HG03460 (cell line): ENCODE measurements at regions not wholly inside any gene's neighbourhood (a gene's known extent, or its start where the extent isn't known, plus 50 kb on each side); places are given as distances from the start of the nearest gene placed in this dataset.

Source experiments
- ATAC-seq: cut with Tn5 transposase; IDR thresholded peaks from one replicate; pipeline ENCODE4 v1.9.1; 2021; ENCODE audit not compliant: unreplicated experiment

- ATAC-seq: no peak
Measured at GRCh38 chr19:28859811-28860210, 353.1 kb downstream of the UQCRFS1 start.

- no peak for ATAC-seq
Measured at GRCh38 chr19:28858933-28859332, 354.0 kb downstream of the UQCRFS1 start.

- ATAC-seq: no peak
Measured at GRCh38 chr19:28857967-28858366, 355.0 kb downstream of the UQCRFS1 start.

- no peak for ATAC-seq
Measured at GRCh38 chr19:28855216-28855615, 357.7 kb downstream of the UQCRFS1 start.

- no peak for ATAC-seq
Measured at GRCh38 chr19:28847468-28847867, 365.5 kb downstream of the UQCRFS1 start.

- no peak for ATAC-seq
Measured at GRCh38 chr19:28846094-28846812, 366.7 kb downstream of the UQCRFS1 start.

GRCh38 chr19:28843761-28844492 lies 369.0 kb downstream of the UQCRFS1 start:
- ATAC-seq: no peak

GRCh38 chr19:28841531-28841930 lies 371.4 kb downstream of the UQCRFS1 start:
- ATAC-seq: no peak

- no peak for ATAC-seq
Measured at GRCh38 chr19:28840891-28841290, 372.1 kb downstream of the UQCRFS1 start.

- ATAC-seq: no peak
Measured at GRCh38 chr19:28839455-28839854, 373.5 kb downstream of the UQCRFS1 start.

GRCh38 chr19:28838909-28839308 lies 374.0 kb downstream of the UQCRFS1 start:
- ATAC-seq: no peak

- ATAC-seq: no peak
Measured at GRCh38 chr19:28836421-28836820, 376.5 kb downstream of the UQCRFS1 start.

- no peak for ATAC-seq
Measured at GRCh38 chr19:28834996-28835395, 378.0 kb downstream of the UQCRFS1 start.

- ATAC-seq: no peak
Measured at GRCh38 chr19:28831462-28831861, 381.5 kb downstream of the UQCRFS1 start.

- no peak for ATAC-seq
Measured at GRCh38 chr19:28829762-28830161, 383.2 kb downstream of the UQCRFS1 start.

- no peak for ATAC-seq
Measured at GRCh38 chr19:28829359-28829758, 383.6 kb downstream of the UQCRFS1 start.

GRCh38 chr19:28828276-28828870 lies 384.6 kb downstream of the UQCRFS1 start:
- ATAC-seq: no peak

- no peak for ATAC-seq
Measured at GRCh38 chr19:28827382-28827781, 385.6 kb downstream of the UQCRFS1 start.

- no peak for ATAC-seq
Measured at GRCh38 chr19:28823338-28823961, 389.5 kb downstream of the UQCRFS1 start.

- ATAC-seq: no peak
Measured at GRCh38 chr19:28820289-28820688, 392.7 kb downstream of the UQCRFS1 start.

GRCh38 chr19:28815257-28815656 lies 397.7 kb downstream of the UQCRFS1 start:
- no peak for ATAC-seq

- ATAC-seq: no peak
Measured at GRCh38 chr19:28794301-28794700, 418.6 kb downstream of the UQCRFS1 start.
